ENCODE measurements at regions not wholly inside any gene's neighbourhood (a gene's known extent, or its start where the extent isn't known, plus 50 kb on each side); places are given as distances from the start of the nearest gene placed in this dataset.

DNA sequence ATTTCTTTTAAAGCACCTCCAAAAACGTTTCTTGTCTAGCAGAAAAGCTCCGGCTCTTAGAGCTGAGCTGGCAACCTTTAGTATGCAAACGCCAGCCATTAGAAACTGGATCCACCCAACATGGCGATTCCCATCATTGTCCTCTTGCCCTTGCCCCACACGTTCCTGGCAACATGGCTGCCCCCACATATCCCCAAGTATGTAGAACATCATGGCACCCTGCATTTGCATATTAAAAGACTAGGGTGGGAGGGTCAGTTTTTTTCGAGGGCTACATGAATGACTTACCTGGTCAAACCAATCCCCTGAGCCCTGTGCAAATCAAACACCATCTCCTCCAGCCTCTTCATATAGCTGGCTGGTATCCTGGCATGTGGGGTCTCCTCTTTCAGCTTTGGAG lies 82.2 kb upstream of the HELT start:
- H3K4me3 Mint-ChIP-seq, result no peak overlapping the region
- DNase-seq, result no peak
- intact Hi-C loops (cut with micrococcal nuclease), result no loop called here
- H3K36me3 Mint-ChIP-seq, result no peaks in the 10 kb centered on the region
- Histone ChIP-seq H3K27ac (ENCODE audit: low read length) (no peak overlapping the region), H3K4me3 (ENCODE audit: low read length) (no peak overlapping the region), H3K4me1 (ENCODE audit: control insufficient read depth, insufficient read depth, low read length) (no peaks in the 10 kb centered on the region), H3K36me3 (ENCODE audit: control insufficient read depth, insufficient read depth, low read length) (no peaks in the 10 kb centered on the region), H3K9me3 (ENCODE audit: control insufficient read depth, insufficient read depth, low read length) (no peaks in the 10 kb centered on the region), H3K27me3 (ENCODE audit: control insufficient read depth, insufficient read depth, low read length) (no peaks in the 10 kb centered on the region)
- TF ChIP-seq, protein P1, sequence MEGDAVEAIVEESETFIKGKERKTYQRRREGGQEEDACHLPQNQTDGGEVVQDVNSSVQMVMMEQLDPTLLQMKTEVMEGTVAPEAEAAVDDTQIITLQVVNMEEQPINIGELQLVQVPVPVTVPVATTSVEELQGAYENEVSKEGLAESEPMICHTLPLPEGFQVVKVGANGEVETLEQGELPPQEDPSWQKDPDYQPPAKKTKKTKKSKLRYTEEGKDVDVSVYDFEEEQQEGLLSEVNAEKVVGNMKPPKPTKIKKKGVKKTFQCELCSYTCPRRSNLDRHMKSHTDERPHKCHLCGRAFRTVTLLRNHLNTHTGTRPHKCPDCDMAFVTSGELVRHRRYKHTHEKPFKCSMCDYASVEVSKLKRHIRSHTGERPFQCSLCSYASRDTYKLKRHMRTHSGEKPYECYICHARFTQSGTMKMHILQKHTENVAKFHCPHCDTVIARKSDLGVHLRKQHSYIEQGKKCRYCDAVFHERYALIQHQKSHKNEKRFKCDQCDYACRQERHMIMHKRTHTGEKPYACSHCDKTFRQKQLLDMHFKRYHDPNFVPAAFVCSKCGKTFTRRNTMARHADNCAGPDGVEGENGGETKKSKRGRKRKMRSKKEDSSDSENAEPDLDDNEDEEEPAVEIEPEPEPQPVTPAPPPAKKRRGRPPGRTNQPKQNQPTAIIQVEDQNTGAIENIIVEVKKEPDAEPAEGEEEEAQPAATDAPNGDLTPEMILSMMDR (IDR thresholded peaks at IDR 0.05), result no peak
- peaks cover 0 to 16% of the 10 kb centered on the region in 2 donors for H3K27me3 Mint-ChIP-seq (ENCODE audit: low read depth in 2 of 2)
- H3K27ac Mint-ChIP-seq, result no peak overlapping the region
- H3K4me1 Mint-ChIP-seq, result no peaks in the 10 kb centered on the region
- 83% methylated on average over 5 of the region's 6 CpGs for WGBS (ENCODE audit: insufficient coverage)
- ATAC-seq, result no peak
- H3K9me3 Mint-ChIP-seq, result no peaks in the 10 kb centered on the region

DNA sequence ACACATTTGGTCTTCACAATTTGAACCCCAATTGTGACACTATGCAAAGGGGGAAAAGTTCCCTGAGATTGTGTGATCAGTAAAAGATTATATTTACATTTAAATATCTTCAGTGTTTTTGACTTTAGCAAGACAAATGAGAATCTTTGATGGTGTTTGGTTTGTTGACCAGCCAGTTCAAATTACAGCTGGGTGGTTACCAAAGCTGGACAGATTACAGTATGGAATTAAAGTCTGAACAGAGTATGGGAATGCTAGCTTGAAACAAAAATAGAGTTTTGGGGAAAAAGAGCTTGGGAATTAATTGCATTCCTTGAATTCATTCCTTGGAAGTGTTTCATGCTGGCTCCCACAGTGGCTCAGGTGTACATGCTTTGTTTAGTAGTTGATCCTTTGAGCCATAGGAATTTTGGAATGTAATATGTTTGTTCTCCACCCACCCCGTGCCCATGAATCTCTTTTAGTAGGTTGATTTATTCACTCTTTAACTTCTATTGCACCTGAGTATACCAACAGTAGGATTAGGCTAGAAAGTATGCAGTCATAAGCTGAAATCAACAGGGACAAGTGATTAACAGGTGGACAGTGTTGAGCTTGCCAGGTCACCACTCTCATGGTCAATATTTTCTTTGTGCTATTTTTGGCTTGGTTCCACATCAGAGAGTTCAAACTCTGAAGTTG lies 81.1 kb upstream of the HELT start:
- H3K4me3 Mint-ChIP-seq, result no peak overlapping the region
- Histone ChIP-seq H3K36me3 (ENCODE audit: control insufficient read depth, insufficient read depth, low read length) (no peaks in the 10 kb centered on the region), H3K27me3 (ENCODE audit: control insufficient read depth, insufficient read depth, low read length) (no peaks in the 10 kb centered on the region), H3K4me1 (ENCODE audit: control insufficient read depth, insufficient read depth, low read length) (no peaks in the 10 kb centered on the region), H3K4me3 (ENCODE audit: low read length) (no peak overlapping the region), H3K9me3 (ENCODE audit: control insufficient read depth, insufficient read depth, low read length) (no peaks in the 10 kb centered on the region), H3K27ac (ENCODE audit: low read length) (no peak overlapping the region)
- H3K4me1 Mint-ChIP-seq, result no peaks in the 10 kb centered on the region
- no peaks in the 10 kb centered on the region for H3K36me3 Mint-ChIP-seq
- no peak for DNase-seq
- intact Hi-C loops (cut with micrococcal nuclease), result no loop called here
- TF ChIP-seq, protein P1 (IDR thresholded peaks at IDR 0.05), result no peak
- no CpG with 5 or more reads among the region's 1 CpG for whole genome bisulfite sequencing (ENCODE audit: insufficient coverage)
- no peaks in the 10 kb centered on the region for H3K9me3 Mint-ChIP-seq
- ATAC-seq, result no peak
- peaks cover 0 to 16% of the 10 kb centered on the region in 2 donors for H3K27me3 Mint-ChIP-seq (ENCODE audit: low read depth in 2 of 2)
- H3K27ac Mint-ChIP-seq, result no peak overlapping the region

- Histone ChIP-seq H3K4me1 (ENCODE audit: control insufficient read depth, insufficient read depth, low read length) (no peaks in the 10 kb centered on the region), H3K9me3 (ENCODE audit: control insufficient read depth, insufficient read depth, low read length) (no peaks in the 10 kb centered on the region), H3K36me3 (ENCODE audit: control insufficient read depth, insufficient read depth, low read length) (no peaks in the 10 kb centered on the region), H3K27ac (ENCODE audit: low read length) (no peak overlapping the region), H3K4me3 (ENCODE audit: low read length) (no peak overlapping the region), H3K27me3 (ENCODE audit: control insufficient read depth, insufficient read depth, low read length) (no peaks in the 10 kb centered on the region)
- Mint-ChIP-seq H3K4me1 (no peaks in the 10 kb centered on the region), H3K4me3 (no peak overlapping the region), H3K27ac (no peak overlapping the region), H3K9me3 (no peaks in the 10 kb centered on the region), H3K36me3 (no peaks in the 10 kb centered on the region), H3K27me3 (ENCODE audit: low read depth in 2 of 2) (peaks cover 0 to 14% of the 10 kb centered on the region in 2 donors)
- no peak for ATAC-seq
- DNase-seq, result no peak
- 80% methylated on average over 9 of the region's 10 CpGs for WGBS (ENCODE audit: insufficient coverage)
- intact Hi-C loops (cut with micrococcal nuclease), result no loop called here
- TF ChIP-seq, protein P1 (IDR thresholded peaks at IDR 0.05), result no peak
Observed at GRCh38 chr4:184937745-184938144, 80.5 kb upstream of the HELT start.

- Mint-ChIP-seq H3K27me3 (ENCODE audit: low read depth in 2 of 2) (peaks cover 0 to 17% of the 10 kb centered on the region in 2 donors), H3K4me1 (no peaks in the 10 kb centered on the region), H3K36me3 (no peaks in the 10 kb centered on the region), H3K9me3 (no peaks in the 10 kb centered on the region), H3K27ac (no peak overlapping the region), H3K4me3 (no peak overlapping the region)
- Histone ChIP-seq H3K27me3 (ENCODE audit: control insufficient read depth, insufficient read depth, low read length) (no peaks in the 10 kb centered on the region), H3K4me1 (ENCODE audit: control insufficient read depth, insufficient read depth, low read length) (no peaks in the 10 kb centered on the region), H3K27ac (ENCODE audit: low read length) (no peak overlapping the region), H3K9me3 (ENCODE audit: control insufficient read depth, insufficient read depth, low read length) (no peaks in the 10 kb centered on the region), H3K36me3 (ENCODE audit: control insufficient read depth, insufficient read depth, low read length) (no peaks in the 10 kb centered on the region), H3K4me3 (ENCODE audit: low read length) (no peak overlapping the region)
- intact Hi-C loops (cut with micrococcal nuclease), result no loop called here
- TF ChIP-seq, protein P1 (IDR thresholded peaks at IDR 0.05), result no peak
- no peak for DNase-seq
- 92% methylated on average over 7 of the region's 7 CpGs for WGBS (ENCODE audit: insufficient coverage)
- ATAC-seq, result no peak
Observed at GRCh38 chr4:184938871-184939270, 79.4 kb upstream of the HELT start.
